DMS79 (cell line): ENCODE measurements at regions not wholly inside any gene's neighbourhood (a gene's known extent, or its start where the extent isn't known, plus 50 kb on each side); places are given as distances from the start of the nearest gene placed in this dataset.
A peak's percentile ranks its signal among the peaks of the same experiment; 100 is the strongest.
"Not testable (repeated sequence)": the region's sequence is repeated elsewhere in the genome, so short reads cannot be mapped to it uniquely, and the experiment has no call there.

Experiments used
- DNase-seq: peaks from one replicate; lab custom pipeline; 2025; lab: John Stamatoyannopoulos, UW

DNA sequence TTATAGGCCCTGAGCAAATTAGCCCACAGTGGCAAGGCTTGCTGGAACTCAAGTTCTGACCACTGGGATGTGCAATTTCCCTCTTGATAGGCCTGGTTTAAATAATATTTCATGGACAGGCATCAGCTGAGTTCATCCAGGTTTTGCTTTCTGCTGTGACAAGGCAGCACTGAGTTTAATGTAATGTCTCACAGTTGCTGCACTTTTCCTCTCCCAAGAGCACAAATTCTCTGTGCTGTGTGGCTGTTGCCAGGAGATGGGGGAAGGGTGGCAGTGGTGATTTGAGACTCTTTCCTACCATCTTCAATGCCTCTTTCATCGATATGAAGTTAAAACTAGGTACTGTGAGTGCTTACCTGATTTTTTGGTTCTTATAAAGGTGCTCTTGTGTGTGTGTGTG is 272.8 kb upstream of the STXBP6 start:
- no peak for DNase-seq

GRCh38 chr14:25316007-25316406 is 266.1 kb upstream of the STXBP6 start:
- not testable (repeated sequence) for DNase-seq

GRCh38 chr14:25308244-25308643 is 258.3 kb upstream of the STXBP6 start:
- DNase-seq: no peak

GRCh38 chr14:25303934-25304333 is 254.0 kb upstream of the STXBP6 start:
- DNase-seq: peak; percentile 17

DNA sequence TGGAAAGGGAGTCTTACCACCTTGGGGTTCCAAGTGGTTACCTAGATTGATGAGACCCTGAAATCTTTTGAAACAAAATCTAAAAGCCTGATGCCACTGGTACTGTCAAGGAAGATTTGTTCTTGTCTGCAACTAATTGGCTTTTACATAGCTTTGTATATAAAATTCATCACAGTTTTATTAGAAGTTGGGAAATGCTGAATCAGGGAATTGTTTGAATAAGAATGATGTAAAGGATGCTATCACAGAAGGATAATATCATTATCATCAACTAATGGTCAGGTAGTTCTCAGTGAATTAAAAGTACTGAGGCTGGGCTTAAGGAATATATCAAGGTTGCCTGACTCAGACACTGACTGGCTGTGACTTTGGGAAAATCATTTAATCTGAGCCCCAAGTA is 248.3 kb upstream of the STXBP6 start:
- DNase-seq: no peak

DNA sequence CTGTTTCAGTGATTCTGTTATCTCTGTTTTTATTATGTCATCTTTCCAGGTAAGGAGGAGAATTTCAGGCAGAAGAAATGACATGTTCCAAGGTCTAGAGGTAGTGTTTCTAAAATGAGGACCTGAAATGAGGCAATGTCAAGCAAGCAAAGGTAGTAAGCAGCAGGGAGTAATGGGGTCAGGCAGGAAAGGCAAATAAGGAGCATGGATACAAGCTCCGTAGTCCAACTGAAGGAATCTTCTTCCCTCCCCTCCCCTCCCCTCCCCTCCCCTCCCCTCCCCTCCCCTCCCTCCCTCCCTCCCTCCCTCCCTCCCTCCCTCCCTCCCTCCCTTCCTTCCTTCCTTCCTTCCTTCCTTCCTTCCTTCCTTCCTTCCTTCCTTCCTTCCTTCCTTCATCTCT is 240.2 kb upstream of the STXBP6 start:
- DNase-seq: not testable (repeated sequence)

DNA sequence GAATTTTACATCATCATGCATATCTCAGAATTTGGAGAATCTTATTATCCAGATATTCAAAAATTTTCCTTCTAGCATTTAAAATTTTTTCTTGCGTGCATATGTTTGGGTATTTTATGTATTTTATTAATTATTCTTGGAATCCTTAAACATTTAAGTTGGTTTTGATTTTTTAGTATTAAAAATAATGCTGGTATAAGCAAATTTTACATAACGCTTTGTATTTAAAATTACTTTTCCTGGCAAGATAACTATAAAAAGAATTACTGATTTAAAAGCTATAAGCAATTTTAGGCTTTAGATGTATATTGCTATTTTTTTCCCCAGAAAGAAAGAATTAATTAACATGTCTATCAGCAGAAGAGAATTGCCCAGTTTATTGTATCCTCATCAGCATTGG is 224.6 kb upstream of the STXBP6 start:
- DNase-seq: no peak

DNA sequence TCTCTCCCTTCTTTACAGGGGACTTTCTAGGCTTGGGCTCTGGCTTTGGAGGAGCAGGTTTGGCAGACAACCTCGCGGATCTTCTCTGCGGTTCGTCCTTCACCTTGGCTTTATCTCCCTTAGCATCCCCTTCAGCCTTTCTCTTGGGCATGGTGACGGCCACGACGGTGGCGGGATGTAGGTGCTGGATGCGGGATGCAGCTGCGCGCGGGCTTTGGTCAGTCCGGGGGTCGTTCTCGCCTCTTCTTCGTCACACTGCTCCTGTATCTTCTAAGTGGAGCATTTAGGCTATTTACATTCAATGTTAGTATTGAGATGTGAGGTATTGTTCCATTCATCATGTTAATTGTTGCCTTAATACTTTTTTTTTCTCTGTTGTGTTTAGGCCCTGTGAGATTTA is 217.2 kb upstream of the STXBP6 start:
- DNase-seq: no peak

DNA sequence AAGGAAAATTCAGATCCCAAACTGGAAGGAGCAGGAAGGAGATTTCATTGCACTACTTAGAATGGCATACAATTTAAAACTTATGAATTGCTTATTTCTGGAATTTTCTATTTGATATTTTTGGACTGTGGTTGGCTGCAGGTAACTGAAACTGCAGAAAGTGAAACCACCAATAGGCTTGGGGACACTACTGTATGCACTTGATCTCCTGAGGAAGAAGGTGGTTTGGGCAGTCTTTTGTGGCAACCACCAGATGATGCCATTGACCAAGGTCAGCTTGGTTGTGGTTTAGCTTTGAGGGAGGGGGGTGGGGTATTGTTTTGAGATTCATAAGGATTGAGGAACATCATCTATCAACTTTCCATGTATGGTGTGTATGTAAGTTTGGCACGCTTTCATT is 209.5 kb upstream of the STXBP6 start:
- DNase-seq: no peak

GRCh38 chr14:25252793-25253192 is 202.8 kb upstream of the STXBP6 start:
- DNase-seq: no peak

DNA sequence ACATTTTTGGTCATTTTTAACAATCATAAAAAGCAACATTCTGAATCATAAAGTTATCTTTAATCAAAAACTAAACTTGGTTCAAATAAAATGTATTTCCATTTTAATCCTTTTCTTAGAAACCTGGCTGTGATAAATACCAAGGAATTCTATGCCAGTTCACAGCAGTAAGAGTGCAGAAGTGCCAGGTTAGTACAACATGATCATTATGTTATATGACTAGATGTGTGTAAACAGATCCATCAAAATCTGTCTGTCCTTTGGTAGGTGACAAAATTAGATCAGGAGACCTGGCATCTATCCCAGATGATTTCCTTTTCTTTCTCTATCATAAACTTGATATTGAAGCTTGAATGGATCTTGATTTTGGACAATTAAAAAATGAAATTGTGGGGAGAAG is 200.6 kb upstream of the STXBP6 start:
- no peak for DNase-seq

- DNase-seq: no peak
Observed at GRCh38 chr14:25247609-25248008, 197.7 kb upstream of the STXBP6 start.

- DNase-seq: no peak
Observed at GRCh38 chr14:25246751-25247150, 196.8 kb upstream of the STXBP6 start.

GRCh38 chr14:25239170-25239569 is 189.2 kb upstream of the STXBP6 start:
- no peak for DNase-seq

GRCh38 chr14:25237845-25238244 is 187.9 kb upstream of the STXBP6 start:
- no peak for DNase-seq

DNA sequence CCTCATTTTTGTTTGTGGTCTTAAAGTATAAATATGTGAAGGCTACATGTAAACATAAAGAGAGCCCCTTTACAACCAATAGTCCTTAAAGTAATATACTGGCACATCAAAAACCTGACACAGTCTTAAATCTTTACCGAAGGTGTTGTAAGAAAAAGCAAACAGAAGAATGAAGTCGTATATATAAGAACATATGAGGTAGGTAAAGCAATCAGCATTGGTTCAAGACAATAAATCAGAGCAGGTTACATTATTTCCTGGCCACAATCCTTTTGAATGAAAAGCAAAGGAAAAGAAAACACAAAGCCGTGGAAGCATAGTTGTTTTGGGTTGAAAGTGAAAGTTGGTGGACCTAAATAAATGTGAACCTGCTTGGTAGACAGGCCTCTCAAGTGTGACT is 183.7 kb upstream of the STXBP6 start:
- DNase-seq: no peak

DNA sequence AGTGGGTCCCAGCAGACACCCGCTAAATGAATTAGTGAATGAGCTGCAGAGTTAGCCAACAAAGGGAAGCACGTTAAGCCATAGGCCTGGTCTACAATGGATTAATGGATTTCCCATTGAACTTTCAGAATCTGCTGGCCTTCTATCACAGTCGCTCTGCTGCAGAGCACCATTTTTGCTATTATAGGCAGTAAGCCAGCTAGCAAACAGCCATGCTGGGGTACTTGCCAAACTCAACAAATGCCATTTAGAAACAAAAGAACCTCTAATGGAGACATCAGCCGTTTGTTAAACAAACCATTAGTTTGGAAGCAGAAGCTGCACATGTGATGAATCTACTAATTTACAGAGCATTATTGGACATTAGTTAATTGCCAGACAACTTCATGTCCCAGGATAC is 181.1 kb upstream of the STXBP6 start:
- no peak for DNase-seq

GRCh38 chr14:25226214-25226613 is 176.3 kb upstream of the STXBP6 start:
- DNase-seq: no peak

DNA sequence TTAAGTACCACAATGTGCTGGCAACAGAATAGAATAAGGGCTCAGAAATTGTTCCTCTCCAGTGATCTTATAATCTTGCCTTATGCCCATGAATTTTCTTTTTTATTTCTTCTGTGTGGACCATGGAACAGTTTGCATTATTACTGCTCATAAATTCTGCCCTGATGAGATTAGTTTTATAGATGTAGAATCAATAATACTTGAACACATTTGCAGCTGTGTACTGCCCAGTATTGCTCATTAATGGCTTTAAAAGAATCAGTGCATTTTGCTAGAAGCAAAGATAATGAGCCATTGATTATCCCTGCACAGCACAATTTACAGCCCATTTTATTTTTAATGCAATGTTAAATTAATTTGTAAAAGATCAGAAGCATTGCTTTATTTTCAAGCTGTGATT is 172.3 kb upstream of the STXBP6 start:
- no peak for DNase-seq

- DNase-seq: no peak
Observed at GRCh38 chr14:25220514-25220913, 170.6 kb upstream of the STXBP6 start.

DNA sequence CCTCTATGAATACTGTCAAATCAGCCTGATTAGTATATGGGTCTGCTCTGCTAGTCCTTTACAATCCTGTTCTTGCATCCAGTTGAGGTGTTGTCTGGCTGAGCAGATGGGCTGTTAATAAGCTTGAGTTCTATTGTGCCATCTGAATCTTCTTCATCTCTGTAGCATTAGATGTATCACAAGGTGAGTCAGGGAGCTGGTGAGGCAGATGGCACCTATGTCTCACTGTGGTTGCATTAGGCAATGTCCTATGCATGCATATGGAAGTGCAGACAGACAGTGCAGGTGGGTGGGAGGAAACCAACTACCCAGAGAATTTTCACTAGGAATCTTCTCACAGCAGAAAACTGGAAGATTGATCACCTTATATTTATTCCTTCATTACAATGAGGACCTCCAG is 165.7 kb upstream of the STXBP6 start:
- no peak for DNase-seq

DNA sequence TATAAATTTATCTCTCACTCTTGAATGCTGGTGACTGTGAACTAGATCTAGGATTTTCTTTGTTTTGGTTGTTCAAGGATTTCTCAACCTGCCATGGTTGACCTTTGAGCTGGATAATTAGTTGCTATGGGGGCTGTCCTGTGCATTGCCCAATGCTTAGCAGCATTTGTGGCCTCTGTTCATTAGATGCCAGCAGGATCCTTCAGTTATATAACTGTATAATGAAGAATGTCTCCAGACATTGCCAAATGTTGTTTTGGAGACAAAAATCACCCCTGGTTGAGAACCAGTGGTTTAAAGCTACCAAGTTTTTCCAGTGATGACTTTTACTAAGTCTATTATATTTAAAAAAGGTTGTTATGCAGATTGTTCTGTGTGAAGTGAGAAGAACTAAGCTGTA is 147.9 kb upstream of the STXBP6 start:
- no peak for DNase-seq

- DNase-seq: no peak
Observed at GRCh38 chr14:25180221-25180620, 130.3 kb upstream of the STXBP6 start.

- no peak for DNase-seq
Observed at GRCh38 chr14:25178255-25178654, 128.3 kb upstream of the STXBP6 start.
